Type B pancreatic cell (in vitro differentiated cells): ENCODE measurements at regions not wholly inside any gene's neighbourhood (a gene's known extent, or its start where the extent isn't known, plus 50 kb on each side); places are given as distances from the start of the nearest gene placed in this dataset.

Source experiments
- DNase-seq: peaks from one replicate; pipeline ENCODE4 v3.0.0; 2021; ENCODE audit warnings: mixed read lengths; ENCODE audit not compliant: unreplicated experiment; ENCODE audit errors: extremely low spot score
- H3K27ac Mint-ChIP-seq: 2 replicates; pipeline ENCODE4 v1.8.0; 2021; ENCODE audit warnings: mild to moderate bottlenecking, mixed read lengths
- H3K27me3 Mint-ChIP-seq: 2 replicates; pipeline ENCODE4 v1.8.0; 2021; ENCODE audit warnings: mixed read lengths
- H3K36me3 Mint-ChIP-seq: 2 replicates; pipeline ENCODE4 v1.8.0; 2021; ENCODE audit warnings: mixed read lengths
- H3K4me1 Mint-ChIP-seq: one replicate; pipeline ENCODE4 v1.8.0; 2021; ENCODE audit warnings: mixed read lengths; ENCODE audit not compliant: unreplicated experiment
- H3K4me3 Mint-ChIP-seq: 2 replicates; pipeline ENCODE4 v1.8.0; 2021; ENCODE audit warnings: mild to moderate bottlenecking, mixed read lengths
- H3K9me3 Mint-ChIP-seq: 2 replicates; pipeline ENCODE4 v1.8.0; 2021; ENCODE audit warnings: mixed read lengths
- CTCF ChIP-seq: fragments of 200-600 bp; sonication (generic); conservative IDR thresholded peaks from 2 replicates; pipeline ENCODE4 v1.5.0; 2021; ENCODE audit warnings: antibody characterized with exemption, mild to moderate bottlenecking

- no peak for DNase-seq
- Mint-ChIP-seq H3K9me3 (no peaks in the 10 kb centered on the region), H3K27me3 (peaks cover 4% of the 10 kb centered on the region), H3K36me3 (no peaks in the 10 kb centered on the region), H3K4me1 (no peaks in the 10 kb centered on the region), H3K27ac (no peak overlapping the region), H3K4me3 (no peak overlapping the region)
- no peak for TF ChIP-seq CTCF
Observed at GRCh38 chr9:100671898-100672297, 94.0 kb downstream of the CAVIN4 start.

DNA sequence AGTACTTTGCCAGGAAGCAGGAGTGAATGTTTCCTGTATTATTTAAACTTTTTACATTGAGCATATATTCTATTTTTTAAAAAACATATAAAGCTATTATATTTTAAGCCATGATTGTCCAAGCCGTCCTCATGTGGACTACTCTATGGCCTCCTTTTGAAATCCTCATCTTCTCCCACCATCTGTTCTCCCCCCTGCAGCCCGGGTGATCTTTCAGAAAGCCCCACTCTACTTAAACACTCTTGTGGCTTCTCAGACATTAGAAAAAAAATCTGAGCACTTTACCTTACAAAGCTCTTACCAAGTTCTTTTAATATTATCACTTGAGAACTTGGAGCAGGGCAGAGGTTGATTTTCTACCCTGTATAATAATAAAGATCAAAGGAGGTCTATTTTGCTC, 95.4 kb downstream of the CAVIN4 start:
- Mint-ChIP-seq H3K27me3 (peaks cover 4% of the 10 kb centered on the region), H3K9me3 (no peaks in the 10 kb centered on the region), H3K4me1 (no peaks in the 10 kb centered on the region), H3K27ac (no peak overlapping the region), H3K4me3 (no peak overlapping the region), H3K36me3 (no peaks in the 10 kb centered on the region)
- TF ChIP-seq CTCF: no peak
- DNase-seq: no peak

- Mint-ChIP-seq H3K4me3 (no peak overlapping the region), H3K36me3 (no peaks in the 10 kb centered on the region), H3K4me1 (no peaks in the 10 kb centered on the region), H3K27me3 (peaks cover 4% of the 10 kb centered on the region), H3K9me3 (no peaks in the 10 kb centered on the region), H3K27ac (no peak overlapping the region)
- TF ChIP-seq CTCF: no peak
- no peak for DNase-seq
Observed at GRCh38 chr9:100674419-100675122, 96.7 kb downstream of the CAVIN4 start.

DNA sequence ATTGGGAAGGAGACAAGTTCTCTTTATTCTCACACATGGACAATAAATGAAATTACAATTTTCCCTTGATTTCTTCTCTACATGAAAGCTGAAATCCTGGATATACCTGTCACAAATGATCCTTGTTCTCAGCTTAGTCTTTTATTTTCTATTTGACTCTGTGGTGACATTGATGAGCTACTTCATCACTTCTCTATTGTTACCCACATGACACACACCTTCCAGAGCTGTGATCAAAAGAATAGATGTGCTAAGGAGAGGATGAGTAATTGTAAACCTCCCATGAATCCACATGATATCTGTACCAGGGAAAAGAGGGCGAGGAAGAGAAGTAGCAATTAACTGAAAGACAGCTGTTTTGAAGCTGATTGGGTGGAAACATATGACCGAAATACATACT, 102.0 kb downstream of the CAVIN4 start:
- H3K36me3 Mint-ChIP-seq: no peaks in the 10 kb centered on the region
- no peak overlapping the region for H3K4me3 Mint-ChIP-seq
- peaks cover 4% of the 10 kb centered on the region for H3K27me3 Mint-ChIP-seq
- no peaks in the 10 kb centered on the region for H3K4me1 Mint-ChIP-seq
- H3K9me3 Mint-ChIP-seq: no peaks in the 10 kb centered on the region
- H3K27ac Mint-ChIP-seq: no peak overlapping the region
- no peak for DNase-seq
- no peak for TF ChIP-seq CTCF

DNA sequence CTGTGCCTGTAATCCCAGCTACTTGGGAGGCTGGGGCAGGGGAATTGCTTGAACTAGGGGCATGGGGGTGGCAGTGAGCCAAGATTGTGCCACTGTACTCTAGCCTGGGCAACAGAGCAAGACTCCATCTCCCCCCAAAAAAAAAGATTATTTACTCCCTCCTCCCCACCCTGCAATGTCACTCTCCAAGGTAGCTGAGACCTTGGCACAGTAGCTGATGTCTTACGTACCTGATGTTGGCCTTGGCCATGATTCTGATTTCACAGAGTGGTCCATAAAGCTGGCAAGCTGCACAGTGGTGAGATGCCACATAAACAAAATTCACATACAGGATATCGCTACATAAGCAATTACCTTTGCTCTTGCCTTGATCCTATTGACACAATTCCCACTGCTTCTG, 108.5 kb downstream of the CAVIN4 start:
- Mint-ChIP-seq H3K36me3 (no peaks in the 10 kb centered on the region), H3K4me3 (no peak overlapping the region), H3K9me3 (no peaks in the 10 kb centered on the region), H3K27ac (no peak overlapping the region), H3K4me1 (no peaks in the 10 kb centered on the region), H3K27me3 (no peaks in the 10 kb centered on the region)
- no peak for TF ChIP-seq CTCF
- DNase-seq: no peak

DNA sequence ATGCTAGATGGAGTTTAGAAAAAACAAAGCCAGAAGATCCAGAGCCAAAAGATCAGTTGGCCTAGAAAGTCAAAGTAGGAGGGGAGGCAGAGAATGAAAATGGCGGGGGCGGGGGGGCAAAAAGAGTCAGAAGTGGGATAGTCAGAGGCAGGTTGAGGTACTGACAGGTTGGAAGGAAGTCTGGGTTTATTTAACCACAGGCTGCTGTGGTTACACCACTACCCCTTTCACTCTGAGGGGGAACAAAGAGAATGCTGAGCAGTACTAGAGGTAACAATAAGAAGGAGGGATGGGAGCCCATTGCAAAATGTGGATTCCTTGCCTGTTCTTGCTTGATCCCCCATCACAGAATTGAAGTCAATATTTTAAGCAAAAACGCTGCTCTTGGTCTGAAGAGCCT, 111.8 kb downstream of the CAVIN4 start:
- no peak overlapping the region for H3K4me3 Mint-ChIP-seq
- H3K36me3 Mint-ChIP-seq: no peaks in the 10 kb centered on the region
- no peak for DNase-seq
- H3K4me1 Mint-ChIP-seq: no peaks in the 10 kb centered on the region
- H3K27me3 Mint-ChIP-seq: no peaks in the 10 kb centered on the region
- no peak for TF ChIP-seq CTCF
- H3K9me3 Mint-ChIP-seq: no peaks in the 10 kb centered on the region
- H3K27ac Mint-ChIP-seq: no peak overlapping the region
